ENCODE measurements at regions not wholly inside any gene's neighbourhood (a gene's known extent, or its start where the extent isn't known, plus 50 kb on each side); places are given as distances from the start of the nearest gene placed in this dataset.

- Histone ChIP-seq H3K9me3 (no peaks in the 10 kb centered on the region), H3K36me3 (ENCODE audit: low read depth) (no peaks in the 10 kb centered on the region), H3K4me1 (ENCODE audit: low read depth) (no peaks in the 10 kb centered on the region), H3K4me3 (no peak overlapping the region)
- DNase-seq (no peak), ATAC-seq (no peak)
- intact Hi-C loops (cut with DNase I, micrococcal nuclease), result no loop called here
- TF ChIP-seq CTCF (IDR thresholded peaks at IDR 0.05), result no peak
Observed at GRCh38 chr5:2669913-2670312, 81.6 kb downstream of the IRX2 start.

DNA sequence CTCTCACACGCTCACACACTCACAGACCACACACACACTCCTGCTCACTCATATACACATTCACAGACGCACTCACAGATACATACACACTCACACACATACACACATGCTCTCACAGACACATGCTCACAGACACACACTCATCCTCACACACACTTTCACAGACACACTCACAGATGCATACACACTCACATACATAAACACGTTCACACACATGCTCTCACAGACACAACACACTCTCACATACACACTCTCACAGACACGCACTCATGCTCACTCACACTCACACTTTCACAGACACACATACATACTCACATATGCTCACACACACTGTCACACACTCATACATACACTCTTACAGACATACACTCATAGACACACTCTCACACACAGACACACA is 82.2 kb downstream of the IRX2 start:
- no peaks in the 10 kb centered on the region for H3K4me1 ChIP-seq (ENCODE audit: low read depth)
- no peak for ATAC-seq
- H3K36me3 ChIP-seq (ENCODE audit: low read depth), result no peaks in the 10 kb centered on the region
- no peak for DNase-seq
- no peak overlapping the region for H3K4me3 ChIP-seq
- no peak for TF ChIP-seq CTCF (IDR thresholded peaks at IDR 0.05)
- intact Hi-C loops (cut with DNase I, micrococcal nuclease), result no loop called here
- H3K9me3 ChIP-seq, result no peaks in the 10 kb centered on the region

GRCh38 chr5:2666081-2666480 is 85.4 kb downstream of the IRX2 start:
- intact Hi-C loops (cut with DNase I, micrococcal nuclease), result no loop called here

DNA sequence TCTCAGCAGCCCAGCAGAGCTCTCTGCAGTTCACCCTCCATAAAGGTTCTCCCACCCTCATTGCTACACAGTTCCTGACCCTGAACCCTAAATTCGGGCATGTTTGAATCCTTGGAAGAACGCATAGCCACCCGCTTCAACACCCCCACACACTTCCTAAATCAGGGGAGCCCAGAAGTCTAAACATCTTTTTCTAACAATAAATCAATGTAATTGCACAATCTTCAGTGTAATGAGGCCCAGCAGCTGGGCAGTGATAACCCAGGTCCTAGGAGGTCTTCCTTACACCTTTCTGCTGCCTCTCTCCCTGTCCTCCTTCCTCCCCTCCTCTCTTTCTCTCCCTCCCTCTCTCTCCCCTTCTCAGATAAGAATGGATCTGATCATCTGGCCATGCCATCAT is 88.0 kb downstream of the IRX2 start:
- H3K36me3 ChIP-seq (ENCODE audit: low read depth), result no peaks in the 10 kb centered on the region
- no peaks in the 10 kb centered on the region for H3K4me1 ChIP-seq (ENCODE audit: low read depth)
- no peak for TF ChIP-seq CTCF (IDR thresholded peaks at IDR 0.05)
- DNase-seq, result no peak
- ATAC-seq, result no peak
- intact Hi-C loops (cut with DNase I, micrococcal nuclease), result no loop called here
- H3K4me3 ChIP-seq, result no peak overlapping the region
- H3K9me3 ChIP-seq, result no peaks in the 10 kb centered on the region

More at GRCh38 chr5:2666081-2666480, 85.4 kb downstream of the IRX2 start:
- no peaks in the 10 kb centered on the region for H3K9me3 ChIP-seq
- DNase-seq (no peak), ATAC-seq (no peak)
- no peaks in the 10 kb centered on the region for H3K36me3 ChIP-seq (ENCODE audit: low read depth)
- no peak overlapping the region for H3K4me3 ChIP-seq
- no peak for TF ChIP-seq CTCF (IDR thresholded peaks at IDR 0.05)
- H3K4me1 ChIP-seq (ENCODE audit: low read depth), result no peaks in the 10 kb centered on the region

DNA sequence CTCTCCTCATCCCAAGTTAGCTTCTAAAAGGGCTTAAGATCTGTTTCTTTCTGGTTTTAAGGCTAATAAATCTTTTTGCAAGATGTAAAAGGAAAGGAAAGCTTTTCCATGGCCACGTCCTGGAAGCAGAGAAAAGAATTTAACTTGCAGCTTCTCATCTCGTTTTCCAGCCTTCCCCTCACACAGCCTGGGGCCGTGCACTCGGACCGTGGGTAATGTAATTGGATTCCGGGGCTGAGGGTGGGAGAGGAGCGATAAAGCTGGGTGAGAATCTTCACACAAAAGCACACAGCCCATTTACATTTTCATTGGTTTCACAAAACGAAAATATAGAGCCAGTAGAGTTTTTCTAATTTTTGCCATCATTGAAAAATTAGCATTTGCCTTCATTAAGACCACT is 91.2 kb downstream of the IRX2 start:
- intact Hi-C loops (cut with DNase I, micrococcal nuclease), result no loop called here
- DNase-seq (no peak), ATAC-seq (no peak)
- Histone ChIP-seq H3K9me3 (no peaks in the 10 kb centered on the region), H3K36me3 (ENCODE audit: low read depth) (no peaks in the 10 kb centered on the region), H3K4me1 (ENCODE audit: low read depth) (no peaks in the 10 kb centered on the region), H3K4me3 (no peak overlapping the region)
- TF ChIP-seq CTCF (IDR thresholded peaks at IDR 0.05), result no peak

- intact Hi-C loops (cut with DNase I, micrococcal nuclease), result no loop called here
- H3K9me3 ChIP-seq, result no peaks in the 10 kb centered on the region
- H3K4me3 ChIP-seq, result no peak overlapping the region
- ATAC-seq (no peak), DNase-seq (no peak)
- no peaks in the 10 kb centered on the region for H3K4me1 ChIP-seq (ENCODE audit: low read depth)
- TF ChIP-seq CTCF (IDR thresholded peaks at IDR 0.05), result no peak
- no peaks in the 10 kb centered on the region for H3K36me3 ChIP-seq (ENCODE audit: low read depth)
Observed at GRCh38 chr5:2658881-2659470, 92.5 kb downstream of the IRX2 start.

All from mucosa of descending colon (tissue), 3 donors.